Type B pancreatic cell (in vitro differentiated cells): ENCODE measurements at regions not wholly inside any gene's neighbourhood (a gene's known extent, or its start where the extent isn't known, plus 50 kb on each side); places are given as distances from the start of the nearest gene placed in this dataset.

Source experiments
- DNase-seq: peaks from one replicate; pipeline ENCODE4 v3.0.0; 2021; ENCODE audit warnings: mixed read lengths; ENCODE audit not compliant: unreplicated experiment; ENCODE audit errors: extremely low spot score
- H3K27ac Mint-ChIP-seq: 2 replicates; pipeline ENCODE4 v1.8.0; 2021; ENCODE audit warnings: mild to moderate bottlenecking, mixed read lengths
- H3K27me3 Mint-ChIP-seq: 2 replicates; pipeline ENCODE4 v1.8.0; 2021; ENCODE audit warnings: mixed read lengths
- H3K36me3 Mint-ChIP-seq: 2 replicates; pipeline ENCODE4 v1.8.0; 2021; ENCODE audit warnings: mixed read lengths
- H3K4me1 Mint-ChIP-seq: one replicate; pipeline ENCODE4 v1.8.0; 2021; ENCODE audit warnings: mixed read lengths; ENCODE audit not compliant: unreplicated experiment
- H3K4me3 Mint-ChIP-seq: 2 replicates; pipeline ENCODE4 v1.8.0; 2021; ENCODE audit warnings: mild to moderate bottlenecking, mixed read lengths
- H3K9me3 Mint-ChIP-seq: 2 replicates; pipeline ENCODE4 v1.8.0; 2021; ENCODE audit warnings: mixed read lengths
- CTCF ChIP-seq: fragments of 200-600 bp; sonication (generic); conservative IDR thresholded peaks from 2 replicates; pipeline ENCODE4 v1.5.0; 2021; ENCODE audit warnings: antibody characterized with exemption, mild to moderate bottlenecking

GRCh38 chr16:85205747-85206471, 93.6 kb upstream of the CIBAR2 start:
- Mint-ChIP-seq H3K9me3 (no peaks in the 10 kb centered on the region), H3K4me1 (peaks cover 34% of the 10 kb centered on the region), H3K4me3 (peak overlapping the region; percentile 74), H3K27me3 (peaks cover 3% of the 10 kb centered on the region), H3K27ac (peak overlapping the region; percentile 57), H3K36me3 (peaks cover 4% of the 10 kb centered on the region)
- DNase-seq: no peak
- TF ChIP-seq CTCF: no peak

DNA sequence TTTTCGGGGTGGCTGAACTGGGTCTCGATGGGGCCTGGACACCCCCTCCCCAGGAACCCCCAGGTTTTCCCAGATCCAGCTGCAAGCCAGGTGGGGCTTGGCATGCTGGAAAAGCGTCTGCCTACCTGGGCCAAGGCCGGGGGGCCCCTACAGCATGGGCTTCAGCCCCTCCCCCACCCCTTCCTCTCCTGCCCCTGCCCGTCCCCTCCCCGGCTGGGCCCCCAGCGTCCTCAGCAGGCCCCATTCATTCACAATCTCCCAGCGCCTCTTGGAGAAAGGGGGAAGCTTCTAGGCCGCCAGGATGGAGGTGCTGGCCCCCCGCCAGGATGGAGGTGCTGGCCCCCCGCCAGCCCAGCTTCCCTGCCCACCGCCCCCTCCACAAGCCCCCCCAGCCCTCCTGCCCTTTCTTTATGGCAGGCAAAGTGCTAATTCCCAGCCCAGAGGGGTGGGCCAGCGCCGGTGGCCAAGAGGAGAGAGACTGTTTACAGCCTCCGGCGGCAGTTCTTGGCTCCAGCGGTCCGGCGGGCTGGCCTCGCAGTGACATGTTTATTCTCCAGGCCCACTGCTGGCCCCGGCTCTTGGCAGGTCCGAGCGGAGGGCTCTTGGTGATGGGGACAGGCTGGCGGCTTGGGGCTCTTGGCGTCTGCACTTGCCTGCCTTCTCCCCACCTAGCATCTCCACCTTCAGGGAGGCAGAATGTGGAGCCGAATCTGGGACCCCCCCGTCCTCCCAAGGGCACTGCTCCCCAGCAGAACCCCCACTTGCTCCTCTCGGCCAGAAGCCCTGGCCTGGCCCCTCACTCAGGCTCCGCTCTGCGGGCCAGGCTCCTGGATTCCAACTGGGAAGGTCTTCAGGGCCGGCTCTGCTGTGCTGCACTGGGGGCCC, 94.4 kb upstream of the CIBAR2 start:
- Mint-ChIP-seq H3K4me1 (peaks cover 27% of the 10 kb centered on the region), H3K9me3 (no peaks in the 10 kb centered on the region), H3K27ac (no peak overlapping the region), H3K27me3 (peaks cover 3% of the 10 kb centered on the region), H3K4me3 (no peak overlapping the region), H3K36me3 (peaks cover 4% of the 10 kb centered on the region)
- DNase-seq: no peak
- TF ChIP-seq CTCF: no peak

- TF ChIP-seq CTCF: no peak
- Mint-ChIP-seq H3K27ac (no peak overlapping the region), H3K9me3 (no peaks in the 10 kb centered on the region), H3K36me3 (peaks cover 4% of the 10 kb centered on the region), H3K27me3 (peaks cover 3% of the 10 kb centered on the region), H3K4me3 (peak overlapping the region; percentile 47), H3K4me1 (peaks cover 27% of the 10 kb centered on the region)
- DNase-seq: no peak
Observed at GRCh38 chr16:85207357-85207921, 95.2 kb upstream of the CIBAR2 start.

DNA sequence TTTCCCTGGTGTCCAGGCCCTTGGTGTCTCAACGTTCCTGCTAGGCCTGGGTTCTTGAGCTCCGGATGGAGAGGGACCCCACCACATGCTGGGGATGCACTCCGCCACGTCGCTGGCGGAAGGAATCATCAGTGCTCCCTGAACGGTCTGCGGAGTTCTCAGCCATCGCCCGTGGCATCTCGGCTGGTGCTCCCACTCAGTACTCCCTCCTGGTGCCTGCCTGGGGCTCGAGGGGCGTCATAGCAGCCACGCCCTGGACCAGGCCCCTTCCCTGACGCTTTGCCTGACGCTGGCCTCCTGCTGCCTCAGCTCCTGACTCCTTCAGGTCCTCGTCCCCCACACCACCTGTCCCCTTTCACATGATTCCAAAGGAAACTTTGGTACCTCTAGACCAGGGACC, 95.9 kb upstream of the CIBAR2 start:
- Mint-ChIP-seq H3K9me3 (no peaks in the 10 kb centered on the region), H3K4me1 (peaks cover 28% of the 10 kb centered on the region), H3K36me3 (peaks cover 4% of the 10 kb centered on the region), H3K27me3 (peaks cover 3% of the 10 kb centered on the region), H3K4me3 (no peak overlapping the region), H3K27ac (no peak overlapping the region)
- no peak for DNase-seq
- no peak for TF ChIP-seq CTCF

- Mint-ChIP-seq H3K36me3 (peaks cover 4% of the 10 kb centered on the region), H3K4me3 (no peak overlapping the region), H3K27me3 (peaks cover 3% of the 10 kb centered on the region), H3K4me1 (peaks cover 34% of the 10 kb centered on the region), H3K27ac (no peak overlapping the region), H3K9me3 (no peaks in the 10 kb centered on the region)
- no peak for DNase-seq
- TF ChIP-seq CTCF: no peak
Observed at GRCh38 chr16:85208643-85209520, 96.6 kb upstream of the CIBAR2 start.
